GM21390 (cell line): ENCODE measurements at regions not wholly inside any gene's neighbourhood (a gene's known extent, or its start where the extent isn't known, plus 50 kb on each side); places are given as distances from the start of the nearest gene placed in this dataset.
"Not testable (repeated sequence)": the region's sequence is repeated elsewhere in the genome, so short reads cannot be mapped to it uniquely, and the experiment has no call there.

ENCODE experiments used
- ATAC-seq: cut with Tn5 transposase; IDR thresholded peaks from one replicate; pipeline ENCODE4 v1.9.1; 2021; ENCODE audit not compliant: unreplicated experiment

DNA sequence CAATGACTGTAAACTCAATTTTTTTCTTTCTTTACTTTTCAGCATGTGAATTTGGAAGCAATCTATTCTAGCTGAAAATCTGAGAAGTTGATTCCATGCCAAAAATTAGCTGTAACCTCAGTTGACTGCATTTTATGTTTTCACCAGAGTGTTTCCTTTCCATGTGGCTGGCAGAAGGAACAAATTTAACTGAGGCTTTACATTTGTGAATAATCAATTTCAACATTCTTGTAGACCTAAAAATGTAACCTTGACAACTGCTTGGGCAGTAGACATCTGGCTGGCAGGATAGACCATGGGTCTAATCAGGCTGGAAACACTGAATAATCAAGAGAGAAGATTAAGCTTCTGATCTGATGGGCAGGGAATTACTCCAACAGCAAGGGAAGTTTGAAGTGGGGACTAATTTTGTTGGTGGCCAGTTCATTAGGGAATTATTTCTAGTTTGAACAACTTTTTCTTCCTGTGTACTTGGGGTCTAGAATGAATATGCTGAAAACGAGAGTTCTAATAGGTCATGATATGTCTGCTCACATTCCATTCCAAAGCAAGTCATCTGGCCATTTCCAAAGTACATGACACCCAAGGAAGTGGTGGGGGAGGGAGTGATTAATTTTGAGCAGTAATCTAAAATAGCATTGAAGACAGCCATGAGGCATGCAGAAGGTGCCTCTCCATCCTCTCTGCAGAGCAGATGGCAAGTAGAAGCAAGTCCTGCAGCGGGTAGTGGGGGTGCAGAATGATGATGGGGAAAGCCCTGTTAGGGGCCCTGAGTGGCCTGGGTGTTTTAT, 68.2 kb downstream of the ATP23 start:
- no peak for ATAC-seq

DNA sequence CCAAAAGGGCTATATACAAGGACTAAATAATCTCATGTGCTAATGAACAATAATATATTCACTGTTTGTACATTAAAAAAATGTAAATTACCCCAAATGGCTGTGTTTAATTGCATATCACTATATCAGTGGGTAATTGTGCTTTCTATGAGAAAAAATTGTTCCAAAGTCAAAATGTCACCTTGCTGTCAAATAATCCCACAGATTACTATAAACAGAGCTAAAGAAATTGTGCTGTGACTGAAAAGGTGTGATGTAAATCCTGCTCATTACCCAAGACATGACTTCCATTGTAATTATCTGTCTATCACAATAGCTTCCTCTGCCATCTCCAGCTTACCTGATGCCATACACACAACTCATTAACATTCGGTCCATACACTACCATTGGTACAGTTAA, 70.3 kb downstream of the ATP23 start:
- ATAC-seq, result no peak

DNA sequence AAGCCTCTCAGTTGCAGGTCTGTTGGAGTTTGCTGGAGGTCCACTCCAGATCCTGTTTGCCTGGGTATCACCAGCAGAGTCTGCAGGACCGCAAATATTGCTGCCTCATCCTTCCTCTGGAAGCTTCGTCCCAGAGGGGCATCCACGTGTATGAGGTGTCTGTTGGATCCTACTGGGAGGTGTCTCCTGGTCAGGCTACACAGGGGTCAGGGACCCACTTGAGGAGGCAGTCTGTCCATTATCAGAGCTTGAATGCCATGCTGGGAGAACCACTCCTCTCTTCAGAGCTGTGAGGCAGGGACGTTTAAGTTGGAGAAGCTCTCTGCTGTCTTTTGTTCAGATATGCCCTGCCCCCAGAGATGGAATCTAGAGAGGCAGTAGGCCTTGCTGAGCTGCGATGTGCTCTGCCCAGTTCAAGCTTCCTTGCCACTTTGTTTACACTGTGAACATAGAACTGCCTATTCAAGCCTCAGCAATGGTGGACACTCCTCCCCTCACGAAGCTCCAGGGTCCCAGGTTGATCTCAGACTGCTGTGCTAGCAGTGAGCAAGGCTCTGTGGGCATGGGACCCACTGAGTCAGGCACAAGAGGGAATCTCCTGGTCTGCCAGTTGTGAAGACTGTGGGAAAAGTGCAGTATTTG, 81.1 kb downstream of the ATP23 start:
- ATAC-seq, result not testable (repeated sequence)

DNA sequence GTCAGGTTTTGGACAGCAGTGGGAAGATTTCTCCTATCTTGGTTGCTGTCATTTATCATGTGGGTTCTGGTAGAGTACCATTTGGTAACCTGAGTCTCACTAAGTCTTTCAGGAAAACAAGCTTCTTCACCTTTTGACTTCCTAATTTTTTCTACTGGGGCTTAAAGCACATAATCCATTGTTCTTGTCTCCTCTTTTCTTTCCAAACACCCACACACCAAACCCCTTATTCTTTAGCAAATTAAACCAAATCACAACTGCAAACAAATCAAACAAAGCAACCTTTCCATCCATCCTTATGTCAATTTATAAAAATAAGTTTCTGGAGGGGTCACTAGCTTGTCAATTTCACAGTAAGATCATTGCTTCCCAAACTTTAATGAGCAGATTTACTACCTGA, 84.1 kb downstream of the ATP23 start:
- ATAC-seq, result no peak

DNA sequence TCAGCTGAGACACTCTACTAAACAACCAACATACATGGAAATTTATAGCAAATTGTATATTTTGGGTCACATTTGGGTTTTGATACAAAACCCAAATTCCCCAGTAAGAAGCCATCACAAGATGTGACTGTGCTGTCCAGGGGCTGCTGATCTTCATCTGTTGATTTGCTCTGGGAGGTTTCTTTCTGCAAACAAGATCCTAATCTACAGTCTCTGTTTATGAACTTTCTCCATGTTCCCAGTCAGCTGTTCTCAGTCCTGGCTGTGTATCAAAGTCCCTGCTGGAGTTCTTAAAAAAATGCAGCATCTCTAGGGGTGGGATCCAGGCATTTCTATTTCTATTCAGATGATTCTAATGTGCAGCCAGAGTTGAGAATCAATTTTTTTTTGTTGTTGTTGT, 85.1 kb downstream of the ATP23 start:
- no peak for ATAC-seq

DNA sequence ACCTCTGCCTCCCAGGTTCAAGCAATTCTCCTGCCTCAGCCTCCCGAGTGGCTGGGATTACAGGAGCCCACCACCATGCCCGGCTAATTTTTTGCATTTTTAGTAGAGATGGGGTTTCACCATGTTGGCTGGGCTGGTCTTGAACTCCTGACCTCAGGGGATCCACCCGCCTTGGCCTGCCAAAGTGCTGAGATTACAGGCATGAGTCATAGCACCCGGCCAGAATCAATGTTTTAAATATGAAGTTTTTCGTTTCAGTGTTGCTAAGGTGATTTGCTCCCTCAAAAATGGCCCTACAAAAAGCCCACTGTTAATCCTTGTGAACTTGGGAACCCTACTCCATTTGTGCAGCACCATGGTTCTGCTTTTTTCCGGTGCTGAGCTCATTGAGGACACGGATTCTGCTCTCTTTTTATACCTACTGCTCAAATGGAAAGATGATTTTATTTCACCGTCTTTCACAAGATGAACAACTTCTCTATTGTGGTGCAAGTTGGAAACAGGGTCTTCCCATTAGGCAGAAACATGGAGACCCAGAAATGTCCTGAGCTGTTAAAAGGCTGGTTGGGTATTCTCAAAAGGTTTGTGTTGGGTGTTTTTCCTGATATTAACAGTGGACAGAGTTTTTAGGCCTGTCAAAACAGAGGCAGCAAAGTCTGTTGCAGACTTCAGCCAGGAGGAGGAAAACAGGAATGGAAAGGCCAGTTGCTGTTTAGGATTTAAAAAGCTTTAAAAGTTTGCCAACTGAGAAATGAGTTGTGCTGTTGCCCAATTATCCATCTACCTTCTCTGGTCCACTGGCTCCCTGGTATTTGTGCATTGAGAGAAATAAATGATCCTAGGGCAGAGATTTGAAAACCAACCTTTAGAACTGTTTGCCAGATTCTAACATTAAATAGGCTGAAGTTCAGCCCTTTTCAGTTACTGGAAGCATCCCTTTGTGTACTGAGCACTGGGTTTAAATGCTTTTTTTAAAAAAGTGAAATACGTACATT, 85.8 kb downstream of the ATP23 start:
- ATAC-seq, result no peak

DNA sequence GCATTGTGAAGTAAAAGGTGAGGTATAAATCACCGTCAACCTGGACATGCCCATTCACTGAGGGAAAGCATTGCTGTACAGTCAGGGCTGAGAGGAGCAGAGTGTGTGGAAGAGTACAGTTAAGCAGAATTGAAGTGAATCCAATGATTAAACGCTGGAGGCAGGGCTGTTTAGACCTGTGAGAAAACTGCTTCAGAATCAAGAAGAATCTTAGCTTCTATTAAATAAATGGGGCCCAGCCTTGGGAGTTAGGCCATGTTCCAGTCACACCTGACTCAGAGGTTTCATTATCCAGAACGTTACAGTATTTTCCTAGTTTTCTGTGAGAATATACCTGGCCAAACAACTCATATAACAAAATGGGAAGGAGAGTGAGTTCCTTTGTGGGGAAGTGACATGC, 86.9 kb downstream of the ATP23 start:
- ATAC-seq, result no peak

DNA sequence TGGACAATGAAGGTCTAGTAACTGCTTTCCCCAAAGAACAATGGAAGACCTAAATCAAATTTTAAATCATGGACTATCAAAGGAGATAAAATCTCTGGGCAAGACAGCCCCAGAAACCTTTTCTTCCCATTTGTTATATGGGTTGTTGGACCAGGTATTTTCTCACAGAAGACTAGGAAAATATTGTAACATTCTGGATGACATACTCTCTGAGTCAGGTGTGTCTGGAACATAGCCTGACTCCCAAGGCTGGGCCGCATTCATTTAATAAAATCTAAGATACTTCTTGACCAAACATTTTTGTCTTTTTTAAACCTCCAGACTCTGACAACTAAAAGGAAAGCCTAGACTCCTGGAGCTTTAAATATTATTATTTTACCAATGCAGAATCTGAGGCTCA, 87.9 kb downstream of the ATP23 start:
- ATAC-seq, result no peak

DNA sequence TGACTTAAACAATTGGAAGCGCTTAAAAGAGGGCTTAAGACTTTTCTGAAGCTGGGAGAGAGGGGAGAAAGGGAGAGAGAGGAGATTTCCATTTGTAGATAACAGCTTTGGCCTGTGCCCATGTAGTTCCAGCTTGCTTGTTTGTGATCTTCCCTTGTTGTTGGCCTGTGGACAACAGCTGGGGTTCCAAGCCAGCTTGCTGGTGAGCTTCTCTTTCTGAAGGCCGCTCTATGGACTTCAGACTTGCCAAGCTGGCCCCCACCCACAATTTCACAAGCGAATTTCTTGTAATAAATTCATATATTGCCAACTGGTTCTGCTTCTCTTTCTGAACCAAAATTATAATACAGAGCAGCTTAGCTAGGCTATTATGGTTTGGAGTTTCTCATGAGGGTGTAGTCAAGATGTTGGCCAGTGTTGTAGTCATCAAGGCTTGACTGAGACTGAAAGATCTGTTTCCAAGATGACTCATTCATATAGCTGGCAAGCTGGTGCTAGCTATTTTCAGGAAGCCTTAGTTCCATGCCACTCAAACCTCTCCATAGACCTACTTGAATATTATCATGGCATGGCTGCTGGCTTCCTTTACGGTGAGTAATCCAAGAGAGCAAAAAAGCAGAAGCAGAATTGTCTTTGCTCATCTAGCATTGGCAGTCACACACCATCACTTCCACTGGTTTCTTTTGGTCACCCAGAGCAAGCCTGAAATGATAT, 89.4 kb downstream of the ATP23 start:
- no peak for ATAC-seq

DNA sequence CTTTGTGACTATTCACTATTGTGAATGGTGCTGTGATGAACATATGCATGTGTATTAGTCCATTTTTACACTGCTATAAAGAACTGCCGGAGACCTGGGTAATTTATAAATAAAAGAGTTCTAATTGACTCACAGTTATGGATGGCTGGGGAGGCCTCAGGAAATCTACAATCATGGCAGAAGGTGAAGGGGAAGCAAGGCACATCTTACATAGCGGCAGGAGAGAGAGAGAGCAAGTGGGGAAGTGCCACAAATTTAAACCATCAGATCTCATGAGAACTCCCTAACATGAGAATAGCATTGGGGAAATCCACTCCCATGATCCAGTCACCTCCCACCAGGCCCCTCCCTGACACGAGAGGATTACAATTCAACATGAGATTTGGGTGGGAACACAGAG, 90.8 kb downstream of the ATP23 start:
- no peak for ATAC-seq

DNA sequence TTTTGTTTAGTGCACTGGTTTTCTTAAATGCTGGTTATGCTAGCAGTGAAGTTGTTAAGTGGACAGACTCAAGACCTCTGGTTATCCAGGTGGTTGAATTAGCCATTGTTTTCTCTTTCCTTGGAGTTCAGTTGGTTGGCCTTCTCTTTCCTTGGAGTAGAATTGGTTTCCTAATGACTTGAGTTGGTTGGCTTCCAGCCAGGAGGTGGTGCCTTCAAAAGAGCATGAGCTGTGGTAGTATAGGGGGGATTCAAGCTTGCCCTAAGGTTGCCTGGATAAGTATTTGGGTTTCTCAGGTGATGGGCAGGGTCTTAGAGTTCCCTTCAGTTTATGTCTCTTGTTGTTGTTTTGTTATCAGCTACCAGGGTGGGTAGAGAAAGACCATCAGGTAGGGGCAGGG, 92.5 kb downstream of the ATP23 start:
- ATAC-seq, result no peak

DNA sequence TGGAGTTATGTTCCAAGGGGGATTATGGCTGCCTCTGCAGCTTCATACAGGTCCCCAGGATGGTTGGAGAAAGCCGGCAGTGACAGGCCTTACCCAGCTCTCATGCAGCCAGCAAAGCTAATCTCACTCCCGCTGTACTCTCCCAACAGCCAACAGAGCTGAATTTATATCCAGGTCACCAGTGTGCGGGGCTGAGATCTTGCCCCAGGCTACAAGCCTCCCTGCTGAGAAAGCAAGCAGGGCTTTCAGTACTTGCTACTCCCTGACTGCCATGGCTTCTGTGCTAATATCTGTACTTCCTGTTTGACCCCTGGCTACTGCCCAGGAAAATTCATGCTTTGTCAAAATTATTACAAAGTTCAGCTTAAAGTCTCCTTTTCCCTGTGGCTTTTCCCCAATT, 92.9 kb downstream of the ATP23 start:
- no peak for ATAC-seq

DNA sequence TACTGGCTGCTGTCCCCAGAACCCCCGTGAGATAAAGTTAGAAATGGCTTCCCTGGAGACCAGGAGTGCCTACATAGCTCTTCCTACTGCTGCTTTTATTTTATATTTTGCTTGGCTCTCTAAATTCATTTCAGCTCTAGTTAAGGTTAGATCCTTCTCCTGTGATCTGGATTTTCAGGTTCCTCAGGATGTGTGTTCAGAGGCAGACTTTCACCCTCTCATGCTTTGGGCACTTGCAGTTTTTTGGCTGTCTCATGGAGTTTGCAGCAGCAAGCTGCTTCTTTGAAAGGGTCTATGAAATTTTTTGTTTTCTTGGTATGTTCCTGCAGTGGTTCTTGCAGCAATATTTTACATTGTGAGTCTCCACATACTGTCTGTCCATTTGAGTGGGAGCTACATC, 93.3 kb downstream of the ATP23 start:
- ATAC-seq, result no peak

DNA sequence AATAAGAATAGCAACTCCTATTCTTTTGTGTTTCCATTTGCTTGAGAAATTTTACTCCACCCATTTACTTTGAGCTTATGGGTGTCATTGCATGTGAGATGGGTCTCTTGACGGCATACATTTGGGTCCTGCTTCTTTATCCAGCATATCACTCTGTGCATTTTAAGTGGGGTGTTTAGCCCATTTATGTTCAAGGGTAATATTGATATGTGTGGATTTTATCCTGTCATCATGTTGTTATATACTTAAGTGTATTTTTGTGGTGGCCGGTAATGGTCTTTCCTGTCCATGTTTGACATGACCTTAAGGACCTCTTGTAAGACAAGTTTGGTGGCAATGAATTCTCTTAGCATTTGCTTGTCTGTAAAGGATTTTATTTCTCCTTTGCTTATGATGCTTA, 100.1 kb downstream of the ATP23 start:
- ATAC-seq, result no peak

DNA sequence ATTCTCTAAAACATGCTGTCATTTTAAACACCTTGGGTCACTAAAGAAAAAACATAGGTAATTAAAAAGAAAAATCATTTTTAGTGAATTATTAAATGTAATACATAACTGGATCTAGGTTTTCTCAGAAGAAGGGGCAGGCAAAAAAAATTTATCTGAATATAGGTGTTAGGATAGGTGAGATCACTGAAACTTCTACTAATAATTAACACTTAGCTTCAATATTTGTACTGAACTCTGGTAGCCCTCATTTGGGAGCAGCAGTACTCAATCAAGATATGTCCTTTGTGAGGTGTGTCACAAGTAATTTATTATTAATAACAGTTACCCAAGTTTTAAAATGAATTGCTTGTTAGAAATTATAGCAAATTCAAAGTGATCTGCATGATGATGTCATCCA, 103.6 kb downstream of the ATP23 start:
- ATAC-seq, result no peak

DNA sequence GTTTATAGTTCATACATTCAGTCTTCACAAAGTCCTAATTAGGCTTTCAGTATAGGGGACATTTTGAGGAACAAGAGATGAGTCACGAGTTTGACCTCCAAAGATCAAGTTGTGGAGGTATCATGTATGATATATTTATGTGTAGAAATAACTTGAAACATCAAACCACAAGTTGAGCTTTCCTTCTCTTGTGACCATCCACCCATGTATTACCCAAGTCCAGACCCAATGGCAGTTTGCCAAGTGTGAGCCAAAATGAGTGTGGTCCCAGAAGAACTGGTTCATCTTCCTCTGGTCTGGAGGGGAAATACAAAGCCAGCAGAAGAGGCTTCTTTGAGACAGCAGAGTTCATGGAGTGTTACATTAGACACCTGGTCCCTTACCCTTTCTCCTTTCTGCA, 104.9 kb downstream of the ATP23 start:
- ATAC-seq, result no peak

DNA sequence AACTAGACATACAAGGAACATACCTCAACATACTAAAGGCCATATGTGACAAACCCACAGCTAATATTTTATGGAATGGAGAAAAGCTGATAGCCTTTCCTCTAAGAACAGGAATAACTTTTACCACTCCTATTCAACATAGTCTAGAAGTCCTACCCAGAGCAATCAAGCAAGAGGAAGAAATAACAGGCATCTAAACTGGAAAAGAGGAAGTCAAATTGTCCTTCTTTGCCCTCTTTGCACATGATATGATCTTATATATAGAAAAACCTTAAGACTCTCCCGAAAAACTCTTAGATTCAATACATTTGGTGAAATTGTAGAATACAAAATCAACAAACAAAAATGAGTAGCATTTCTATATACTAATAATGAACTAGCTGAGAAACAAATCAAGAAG, 110.0 kb downstream of the ATP23 start:
- ATAC-seq, result no peak

DNA sequence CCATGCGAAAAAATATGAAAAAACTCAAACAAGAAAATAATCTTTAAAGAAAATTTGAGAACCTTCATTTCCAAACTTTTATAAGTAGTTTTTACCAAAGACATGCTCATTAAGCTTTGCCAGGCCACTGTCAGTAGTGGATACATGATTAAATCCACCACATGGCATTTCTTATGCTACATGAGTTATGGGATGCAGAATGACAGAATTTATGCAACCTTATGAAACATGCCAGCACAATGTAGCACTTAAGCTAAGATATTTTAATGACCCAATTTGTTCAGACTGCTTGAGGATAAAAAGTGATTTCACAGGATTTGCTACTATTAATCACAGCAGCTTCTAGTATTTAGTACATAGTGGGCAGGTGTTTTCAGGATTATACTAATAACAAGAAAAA, 123.3 kb downstream of the ATP23 start:
- no peak for ATAC-seq

DNA sequence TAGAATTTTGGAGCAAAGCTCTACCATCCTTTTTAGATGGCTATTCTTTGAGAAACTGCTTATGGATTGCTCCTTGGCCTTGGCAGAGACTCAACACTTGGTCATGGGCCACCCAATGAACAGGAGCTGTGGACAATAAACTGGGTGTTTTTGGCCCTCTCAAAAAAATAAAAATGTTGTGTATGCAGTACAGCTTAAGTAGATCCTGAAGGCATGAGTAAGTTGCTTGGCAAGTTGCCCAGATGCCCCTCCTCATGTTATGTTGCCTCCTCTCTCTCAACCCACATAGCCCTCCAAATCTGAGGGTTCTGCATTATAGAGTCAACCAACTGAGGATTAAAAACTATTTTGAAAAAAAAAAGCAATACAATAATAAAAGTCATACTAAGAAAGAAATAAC, 124.9 kb downstream of the ATP23 start:
- ATAC-seq, result no peak

DNA sequence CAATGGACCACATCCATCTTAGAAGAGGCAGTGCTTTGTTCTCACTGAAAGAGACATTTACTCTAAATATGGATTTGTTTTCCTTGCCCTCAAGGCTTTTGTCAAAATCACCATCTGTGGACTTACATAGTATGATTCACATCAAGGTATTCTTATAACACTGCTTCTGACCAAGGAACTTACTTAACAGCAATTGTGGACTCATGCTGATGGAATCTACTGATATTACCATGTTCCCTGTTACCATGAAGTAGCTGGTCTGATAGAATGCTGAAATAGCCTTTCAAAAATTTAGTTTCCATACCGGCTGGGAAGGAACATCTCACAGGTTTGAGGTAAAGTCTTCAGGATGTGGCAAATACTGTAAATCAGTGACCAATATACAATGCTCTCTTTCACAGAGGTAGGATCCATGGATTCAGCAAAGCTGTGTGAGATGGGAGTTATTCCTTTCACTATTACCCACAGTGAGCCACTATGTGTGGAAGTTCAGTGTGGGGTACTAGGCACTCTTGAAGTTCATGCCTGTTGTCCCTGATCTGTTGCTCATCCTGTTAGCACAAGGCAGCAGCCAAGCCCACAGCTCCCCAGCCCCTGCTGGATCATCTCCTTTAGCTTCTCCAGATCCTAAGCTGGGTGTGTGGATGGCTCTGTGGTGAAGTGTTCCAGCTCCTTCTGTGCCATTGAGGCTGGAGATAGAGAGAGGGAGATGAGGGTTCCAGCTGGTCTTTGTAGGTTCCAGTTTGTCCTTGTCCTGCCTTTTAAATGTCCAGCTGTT, 126.4 kb downstream of the ATP23 start:
- ATAC-seq, result no peak
